Thyroid gland (tissue), 4 donors: ENCODE measurements at regions not wholly inside any gene's neighbourhood (a gene's known extent, or its start where the extent isn't known, plus 50 kb on each side); places are given as distances from the start of the nearest gene placed in this dataset.

Experiments used
- POLR2A ChIP-seq, 2 donors: fragments of 450-650 bp; IDR thresholded peaks; one replicate each; pipeline ENCODE4 v1.6.1; 2017; ENCODE audit warnings: antibody characterized with exemption in 2 of 2, mild to moderate bottlenecking in 2 of 2, moderate library complexity in 1 of 2
- TF ChIP-seq, protein P1 (sequence below), 6 experiments: fragments of 200-600 bp in 3 of 6; fragments of 450-650 bp in 3 of 6; sonication (generic) in 3 of 6; IDR thresholded peaks; one replicate each; pipeline ENCODE4 v1.5.1; 2016 to 2019; ENCODE audit warnings: antibody characterized with exemption in 6 of 6, mild to moderate bottlenecking in 2 of 6, inconsistent platforms in 1 of 6, moderate library complexity in 1 of 6

DNA sequence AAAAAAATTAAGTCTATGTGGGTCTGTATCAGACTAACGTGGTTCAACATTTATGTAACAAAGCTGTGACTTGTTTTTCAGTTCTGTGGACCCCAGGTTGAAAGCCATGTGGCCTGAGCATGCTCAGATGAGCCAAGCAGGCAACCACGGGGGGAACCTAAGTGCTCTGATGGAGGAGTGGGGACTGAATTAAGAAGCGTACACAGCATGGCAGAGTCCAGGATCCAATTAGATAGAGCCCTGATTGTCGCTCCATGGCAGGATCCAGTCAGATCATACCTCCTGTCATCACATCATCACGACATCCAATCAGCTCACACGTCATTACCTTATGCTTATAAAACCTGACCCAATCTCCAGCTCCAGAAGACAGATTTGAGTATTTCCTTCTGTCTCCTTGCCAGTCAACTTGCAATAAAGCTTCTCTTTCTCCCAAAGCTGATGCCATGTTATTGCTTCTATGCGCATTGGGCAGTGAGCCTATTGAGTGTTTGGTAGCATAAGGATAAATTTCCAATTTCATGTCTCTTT lies 1013.1 kb upstream of the TMEM132C start:
- no peak for TF ChIP-seq POLR2A (IDR thresholded peaks at IDR 0.05)
- TF ChIP-seq, protein P1, sequence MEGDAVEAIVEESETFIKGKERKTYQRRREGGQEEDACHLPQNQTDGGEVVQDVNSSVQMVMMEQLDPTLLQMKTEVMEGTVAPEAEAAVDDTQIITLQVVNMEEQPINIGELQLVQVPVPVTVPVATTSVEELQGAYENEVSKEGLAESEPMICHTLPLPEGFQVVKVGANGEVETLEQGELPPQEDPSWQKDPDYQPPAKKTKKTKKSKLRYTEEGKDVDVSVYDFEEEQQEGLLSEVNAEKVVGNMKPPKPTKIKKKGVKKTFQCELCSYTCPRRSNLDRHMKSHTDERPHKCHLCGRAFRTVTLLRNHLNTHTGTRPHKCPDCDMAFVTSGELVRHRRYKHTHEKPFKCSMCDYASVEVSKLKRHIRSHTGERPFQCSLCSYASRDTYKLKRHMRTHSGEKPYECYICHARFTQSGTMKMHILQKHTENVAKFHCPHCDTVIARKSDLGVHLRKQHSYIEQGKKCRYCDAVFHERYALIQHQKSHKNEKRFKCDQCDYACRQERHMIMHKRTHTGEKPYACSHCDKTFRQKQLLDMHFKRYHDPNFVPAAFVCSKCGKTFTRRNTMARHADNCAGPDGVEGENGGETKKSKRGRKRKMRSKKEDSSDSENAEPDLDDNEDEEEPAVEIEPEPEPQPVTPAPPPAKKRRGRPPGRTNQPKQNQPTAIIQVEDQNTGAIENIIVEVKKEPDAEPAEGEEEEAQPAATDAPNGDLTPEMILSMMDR (IDR thresholded peaks at IDR 0.05), result no peak
